Ishikawa (cell line): ENCODE measurements at regions not wholly inside any gene's neighbourhood (a gene's known extent, or its start where the extent isn't known, plus 50 kb on each side); places are given as distances from the start of the nearest gene placed in this dataset.

Source experiments
- CEBPB ChIP-seq: IDR thresholded peaks from 2 replicates; pipeline ENCODE4 v1.6.1; 2012
- CREB1 ChIP-seq: IDR thresholded peaks from 2 replicates; pipeline ENCODE4 v1.6.1; 2012; ENCODE audit warnings: low read depth
- EGR1 ChIP-seq: IDR thresholded peaks from 2 replicates; pipeline ENCODE4 v1.6.1; 2012
- EP300 ChIP-seq: IDR thresholded peaks from 2 replicates; pipeline ENCODE4 v1.6.1; 2012; ENCODE audit warnings: borderline replicate concordance
- FOXM1 ChIP-seq: IDR thresholded peaks from 2 replicates; pipeline ENCODE4 v1.6.1; 2012; ENCODE audit warnings: low read depth, borderline replicate concordance
- NFIC ChIP-seq: IDR thresholded peaks from 2 replicates; pipeline ENCODE4 v1.6.1; 2012
- RAD21 ChIP-seq: IDR thresholded peaks from 2 replicates; pipeline ENCODE4 v1.6.1; 2012; ENCODE audit warnings: low read depth
- TAF1 ChIP-seq: IDR thresholded peaks from 2 replicates; pipeline ENCODE4 v1.6.1; 2012; ENCODE audit warnings: low read depth, mild to moderate bottlenecking
- TCF12 ChIP-seq: IDR thresholded peaks from 2 replicates; pipeline ENCODE4 v1.6.1; 2012; ENCODE audit warnings: low read depth
- TEAD4 ChIP-seq: IDR thresholded peaks from 2 replicates; pipeline ENCODE4 v1.6.1; 2012
- YY1 ChIP-seq: IDR thresholded peaks from 2 replicates; pipeline ENCODE4 v1.6.1; 2012; ENCODE audit warnings: low read depth
- ZBTB7A ChIP-seq: IDR thresholded peaks from 2 replicates; pipeline ENCODE4 v1.6.1; 2012; ENCODE audit warnings: low read depth
- TF ChIP-seq, protein P1 (sequence below): IDR thresholded peaks from 2 replicates; pipeline ENCODE4 v1.6.1; 2012; ENCODE audit warnings: low read depth, mild to moderate bottlenecking
- TF ChIP-seq, protein P2 (sequence below): IDR thresholded peaks from 2 replicates; pipeline ENCODE4 v1.6.1; 2012
- TF ChIP-seq, protein P3 (sequence below): IDR thresholded peaks from 2 replicates; pipeline ENCODE4 v1.6.1; 2012

DNA sequence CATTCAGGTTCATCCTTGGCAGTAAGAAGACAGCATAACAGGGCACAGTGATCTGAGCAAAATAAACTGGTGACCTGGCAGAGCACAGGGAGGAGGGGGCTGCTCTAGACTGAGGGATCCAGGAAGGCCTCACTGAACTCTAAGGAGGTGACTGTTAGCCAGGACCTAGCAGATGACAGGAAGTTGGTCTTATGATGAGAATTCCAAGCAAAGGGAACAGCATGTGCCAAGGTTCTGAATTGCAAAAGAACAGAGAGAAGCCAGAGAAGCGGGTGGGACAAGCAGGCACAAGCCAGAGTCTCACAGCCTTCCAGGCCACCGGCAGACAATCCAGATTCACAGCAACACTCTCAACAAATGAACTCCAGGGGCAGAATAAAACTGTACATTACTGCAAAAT is 152.7 kb upstream of the PTPRM start:
- TF ChIP-seq ZBTB7A (no peak), RAD21 (no peak), EP300 (no peak), CEBPB (no peak), NFIC (no peak), FOXM1 (no peak), TEAD4 (no peak), EGR1 (no peak), YY1 (no peak), TCF12 (no peak), CREB1 (no peak), TAF1 (no peak)
- TF ChIP-seq, protein P1, sequence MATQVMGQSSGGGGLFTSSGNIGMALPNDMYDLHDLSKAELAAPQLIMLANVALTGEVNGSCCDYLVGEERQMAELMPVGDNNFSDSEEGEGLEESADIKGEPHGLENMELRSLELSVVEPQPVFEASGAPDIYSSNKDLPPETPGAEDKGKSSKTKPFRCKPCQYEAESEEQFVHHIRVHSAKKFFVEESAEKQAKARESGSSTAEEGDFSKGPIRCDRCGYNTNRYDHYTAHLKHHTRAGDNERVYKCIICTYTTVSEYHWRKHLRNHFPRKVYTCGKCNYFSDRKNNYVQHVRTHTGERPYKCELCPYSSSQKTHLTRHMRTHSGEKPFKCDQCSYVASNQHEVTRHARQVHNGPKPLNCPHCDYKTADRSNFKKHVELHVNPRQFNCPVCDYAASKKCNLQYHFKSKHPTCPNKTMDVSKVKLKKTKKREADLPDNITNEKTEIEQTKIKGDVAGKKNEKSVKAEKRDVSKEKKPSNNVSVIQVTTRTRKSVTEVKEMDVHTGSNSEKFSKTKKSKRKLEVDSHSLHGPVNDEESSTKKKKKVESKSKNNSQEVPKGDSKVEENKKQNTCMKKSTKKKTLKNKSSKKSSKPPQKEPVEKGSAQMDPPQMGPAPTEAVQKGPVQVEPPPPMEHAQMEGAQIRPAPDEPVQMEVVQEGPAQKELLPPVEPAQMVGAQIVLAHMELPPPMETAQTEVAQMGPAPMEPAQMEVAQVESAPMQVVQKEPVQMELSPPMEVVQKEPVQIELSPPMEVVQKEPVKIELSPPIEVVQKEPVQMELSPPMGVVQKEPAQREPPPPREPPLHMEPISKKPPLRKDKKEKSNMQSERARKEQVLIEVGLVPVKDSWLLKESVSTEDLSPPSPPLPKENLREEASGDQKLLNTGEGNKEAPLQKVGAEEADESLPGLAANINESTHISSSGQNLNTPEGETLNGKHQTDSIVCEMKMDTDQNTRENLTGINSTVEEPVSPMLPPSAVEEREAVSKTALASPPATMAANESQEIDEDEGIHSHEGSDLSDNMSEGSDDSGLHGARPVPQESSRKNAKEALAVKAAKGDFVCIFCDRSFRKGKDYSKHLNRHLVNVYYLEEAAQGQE, result no peak
- TF ChIP-seq, protein P2, sequence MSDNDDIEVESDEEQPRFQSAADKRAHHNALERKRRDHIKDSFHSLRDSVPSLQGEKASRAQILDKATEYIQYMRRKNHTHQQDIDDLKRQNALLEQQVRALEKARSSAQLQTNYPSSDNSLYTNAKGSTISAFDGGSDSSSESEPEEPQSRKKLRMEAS, result no peak
- TF ChIP-seq, protein P3, sequence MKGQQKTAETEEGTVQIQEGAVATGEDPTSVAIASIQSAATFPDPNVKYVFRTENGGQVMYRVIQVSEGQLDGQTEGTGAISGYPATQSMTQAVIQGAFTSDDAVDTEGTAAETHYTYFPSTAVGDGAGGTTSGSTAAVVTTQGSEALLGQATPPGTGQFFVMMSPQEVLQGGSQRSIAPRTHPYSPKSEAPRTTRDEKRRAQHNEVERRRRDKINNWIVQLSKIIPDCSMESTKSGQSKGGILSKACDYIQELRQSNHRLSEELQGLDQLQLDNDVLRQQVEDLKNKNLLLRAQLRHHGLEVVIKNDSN, result no peak

DNA sequence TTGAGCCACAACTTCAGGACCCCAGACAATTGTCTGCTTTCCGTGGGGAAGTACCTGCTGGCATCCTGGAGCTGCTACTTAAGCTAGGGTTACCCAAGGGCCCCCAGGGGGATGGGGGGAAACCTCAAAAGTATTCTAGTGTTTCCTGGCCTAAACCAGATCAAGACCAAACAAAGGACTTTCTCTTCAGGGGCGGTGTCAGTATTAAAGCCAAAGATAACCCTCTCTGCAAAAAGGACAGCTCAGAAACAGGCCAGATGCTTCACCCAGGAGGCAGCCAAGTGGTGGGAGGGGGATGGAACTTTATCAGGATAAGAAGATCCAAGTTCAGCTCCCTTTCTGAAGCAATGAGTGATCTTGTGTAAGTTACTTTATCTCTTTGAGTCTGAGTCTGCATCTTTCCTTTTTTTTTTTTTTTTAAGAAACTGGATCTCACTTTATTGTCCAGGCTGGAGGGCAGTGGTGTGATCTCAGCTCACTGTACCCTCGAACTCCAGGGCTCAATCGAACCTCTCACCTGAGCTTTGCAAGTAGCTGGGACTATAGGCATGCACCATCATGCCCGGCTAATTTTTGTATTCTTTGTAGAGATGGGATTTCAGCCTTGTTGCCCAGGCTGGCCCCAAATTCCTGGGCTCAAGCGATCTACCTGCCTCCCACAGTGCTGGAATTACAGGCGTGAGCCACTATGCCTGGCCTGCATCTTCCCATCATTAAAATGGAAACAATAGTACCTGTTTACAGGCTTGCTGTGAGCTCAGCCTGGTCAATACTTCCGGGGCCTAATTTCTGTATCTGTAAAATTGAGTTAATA is 151.8 kb upstream of the PTPRM start:
- TF ChIP-seq TCF12 (no peak), EP300 (no peak), CREB1 (no peak), ZBTB7A (no peak), TEAD4 (no peak), RAD21 (no peak), CEBPB (no peak), TAF1 (no peak), NFIC (no peak), FOXM1 (no peak), YY1 (no peak), EGR1 (no peak)
- TF ChIP-seq, protein P1, result no peak
- TF ChIP-seq, protein P2, result no peak
- TF ChIP-seq, protein P3, result no peak

DNA sequence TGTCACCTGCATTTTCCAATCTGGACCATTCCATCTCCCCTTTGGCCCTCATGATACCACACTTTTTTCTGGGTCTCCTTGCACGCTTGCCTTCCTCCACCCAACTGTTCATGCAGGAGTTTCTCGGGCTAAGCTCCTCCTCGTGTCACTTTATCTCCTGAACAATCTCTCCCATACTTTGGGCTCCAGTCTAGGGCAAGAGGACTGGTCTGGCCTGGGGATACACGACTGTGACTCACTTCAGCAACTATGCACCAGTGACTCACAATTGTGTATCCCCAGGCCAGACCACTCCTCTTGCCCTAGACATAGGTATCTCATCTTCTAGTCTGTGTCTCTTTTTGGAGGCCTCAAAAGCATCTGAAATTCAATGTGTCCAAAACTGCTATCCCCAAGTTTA is 149.4 kb upstream of the PTPRM start:
- no peak for TF ChIP-seq FOXM1
- no peak for TF ChIP-seq CREB1
- no peak for TF ChIP-seq TEAD4
- TF ChIP-seq, protein P3, result no peak
- no peak for TF ChIP-seq RAD21
- no peak for TF ChIP-seq EGR1
- TF ChIP-seq TCF12, result no peak
- no peak for TF ChIP-seq EP300
- TF ChIP-seq YY1, result no peak
- TF ChIP-seq, protein P1, result no peak
- no peak for TF ChIP-seq CEBPB
- TF ChIP-seq ZBTB7A, result no peak
- TF ChIP-seq NFIC, result no peak
